ENCODE measurements at regions not wholly inside any gene's neighbourhood (a gene's known extent, or its start where the extent isn't known, plus 50 kb on each side); places are given as distances from the start of the nearest gene placed in this dataset.

GRCh38 chr2:120614901-120615300 is 120.8 kb upstream of the GLI2 start:
- H4K20me1 ChIP-seq (ENCODE audit: control insufficient read depth, insufficient read depth, low read depth, low read length), result no peaks in the 10 kb centered on the region
- H3K27ac ChIP-seq (ENCODE audit: low read depth, low read length), result no peak overlapping the region
- no peaks in the 10 kb centered on the region for H3K27me3 ChIP-seq (ENCODE audit: control insufficient read depth, low read length)
- TF ChIP-seq EZH2phosphoT487 (IDR thresholded peaks at IDR 0.05; ENCODE audit: borderline replicate concordance, low read length), result no peak
- H3K4me3 ChIP-seq (ENCODE audit: low read length), result no peak overlapping the region
- H3F3A ChIP-seq (ENCODE audit: control insufficient read depth, insufficient read depth), result no peaks in the 10 kb centered on the region
- no peaks in the 10 kb centered on the region for H3K9me3 ChIP-seq (ENCODE audit: control insufficient read depth, insufficient read depth, low read length)
- H3K79me2 ChIP-seq (ENCODE audit: control insufficient read depth, low read length), result no peaks in the 10 kb centered on the region
- H3K4me1 ChIP-seq (ENCODE audit: control insufficient read depth, low read length), result no peaks in the 10 kb centered on the region
- no peaks in the 10 kb centered on the region for H3K9me2 ChIP-seq (replicated peaks; ENCODE audit: control insufficient read depth, low read length)
- H3K36me3 ChIP-seq (ENCODE audit: control insufficient read depth, low read length), result no peaks in the 10 kb centered on the region
- no peak overlapping the region for H3K4me2 ChIP-seq (ENCODE audit: low read length)

- no peaks in the 10 kb centered on the region for H3K36me3 ChIP-seq (ENCODE audit: control insufficient read depth, low read length)
- no peaks in the 10 kb centered on the region for H3F3A ChIP-seq (ENCODE audit: control insufficient read depth, insufficient read depth)
- no peak for TF ChIP-seq EZH2phosphoT487 (IDR thresholded peaks at IDR 0.05; ENCODE audit: borderline replicate concordance, low read length)
- TF ChIP-seq, protein P1, sequence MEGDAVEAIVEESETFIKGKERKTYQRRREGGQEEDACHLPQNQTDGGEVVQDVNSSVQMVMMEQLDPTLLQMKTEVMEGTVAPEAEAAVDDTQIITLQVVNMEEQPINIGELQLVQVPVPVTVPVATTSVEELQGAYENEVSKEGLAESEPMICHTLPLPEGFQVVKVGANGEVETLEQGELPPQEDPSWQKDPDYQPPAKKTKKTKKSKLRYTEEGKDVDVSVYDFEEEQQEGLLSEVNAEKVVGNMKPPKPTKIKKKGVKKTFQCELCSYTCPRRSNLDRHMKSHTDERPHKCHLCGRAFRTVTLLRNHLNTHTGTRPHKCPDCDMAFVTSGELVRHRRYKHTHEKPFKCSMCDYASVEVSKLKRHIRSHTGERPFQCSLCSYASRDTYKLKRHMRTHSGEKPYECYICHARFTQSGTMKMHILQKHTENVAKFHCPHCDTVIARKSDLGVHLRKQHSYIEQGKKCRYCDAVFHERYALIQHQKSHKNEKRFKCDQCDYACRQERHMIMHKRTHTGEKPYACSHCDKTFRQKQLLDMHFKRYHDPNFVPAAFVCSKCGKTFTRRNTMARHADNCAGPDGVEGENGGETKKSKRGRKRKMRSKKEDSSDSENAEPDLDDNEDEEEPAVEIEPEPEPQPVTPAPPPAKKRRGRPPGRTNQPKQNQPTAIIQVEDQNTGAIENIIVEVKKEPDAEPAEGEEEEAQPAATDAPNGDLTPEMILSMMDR (IDR thresholded peaks at IDR 0.05; ENCODE audit: low read depth, low read length, poor library complexity, severe bottlenecking), result no peak
- H3K9me3 ChIP-seq (ENCODE audit: control insufficient read depth, insufficient read depth, low read length), result no peaks in the 10 kb centered on the region
- no peak overlapping the region for H3K4me2 ChIP-seq (ENCODE audit: low read length)
- H3K27me3 ChIP-seq (ENCODE audit: control insufficient read depth, low read length), result no peaks in the 10 kb centered on the region
- H3K4me1 ChIP-seq (ENCODE audit: control insufficient read depth, low read length), result no peaks in the 10 kb centered on the region
- H3K27ac ChIP-seq (ENCODE audit: low read depth, low read length), result no peak overlapping the region
- H4K20me1 ChIP-seq (ENCODE audit: control insufficient read depth, insufficient read depth, low read depth, low read length), result no peaks in the 10 kb centered on the region
- H3K4me3 ChIP-seq (ENCODE audit: low read length), result no peak overlapping the region
- H3K9me2 ChIP-seq (replicated peaks; ENCODE audit: control insufficient read depth, low read length), result no peaks in the 10 kb centered on the region
- H3K79me2 ChIP-seq (ENCODE audit: control insufficient read depth, low read length), result no peaks in the 10 kb centered on the region
Observed at GRCh38 chr2:120616261-120616660, 119.4 kb upstream of the GLI2 start.

- Histone ChIP-seq H3K27me3 (ENCODE audit: control insufficient read depth, low read length) (no peaks in the 10 kb centered on the region), H4K20me1 (ENCODE audit: control insufficient read depth, insufficient read depth, low read depth, low read length) (no peaks in the 10 kb centered on the region), H3K9me3 (ENCODE audit: control insufficient read depth, insufficient read depth, low read length) (no peaks in the 10 kb centered on the region), H3K9me2 (replicated peaks; ENCODE audit: control insufficient read depth, low read length) (no peaks in the 10 kb centered on the region), H3K36me3 (ENCODE audit: control insufficient read depth, low read length) (no peaks in the 10 kb centered on the region), H3F3A (ENCODE audit: control insufficient read depth, insufficient read depth) (no peaks in the 10 kb centered on the region), H3K4me2 (ENCODE audit: low read length) (no peak overlapping the region), H3K4me1 (ENCODE audit: control insufficient read depth, low read length) (no peaks in the 10 kb centered on the region), H3K79me2 (ENCODE audit: control insufficient read depth, low read length) (no peaks in the 10 kb centered on the region), H3K4me3 (ENCODE audit: low read length) (no peak overlapping the region), H3K27ac (ENCODE audit: low read depth, low read length) (no peak overlapping the region)
- TF ChIP-seq, protein P1 (IDR thresholded peaks at IDR 0.05; ENCODE audit: low read depth, low read length, poor library complexity, severe bottlenecking), result no peak
- no peak for TF ChIP-seq EZH2phosphoT487 (IDR thresholded peaks at IDR 0.05; ENCODE audit: borderline replicate concordance, low read length)
Observed at GRCh38 chr2:120617055-120617454, 118.6 kb upstream of the GLI2 start.

- no peak for TF ChIP-seq EZH2phosphoT487 (IDR thresholded peaks at IDR 0.05; ENCODE audit: borderline replicate concordance, low read length)
- TF ChIP-seq, protein P1 (IDR thresholded peaks at IDR 0.05; ENCODE audit: low read depth, low read length, poor library complexity, severe bottlenecking), result no peak
- Histone ChIP-seq H3K36me3 (ENCODE audit: control insufficient read depth, low read length) (no peaks in the 10 kb centered on the region), H3K27ac (ENCODE audit: low read depth, low read length) (no peak overlapping the region), H3F3A (ENCODE audit: control insufficient read depth, insufficient read depth) (no peaks in the 10 kb centered on the region), H3K27me3 (ENCODE audit: control insufficient read depth, low read length) (no peaks in the 10 kb centered on the region), H3K4me3 (ENCODE audit: low read length) (no peak overlapping the region), H3K9me2 (replicated peaks; ENCODE audit: control insufficient read depth, low read length) (no peaks in the 10 kb centered on the region), H3K9me3 (ENCODE audit: control insufficient read depth, insufficient read depth, low read length) (no peaks in the 10 kb centered on the region), H4K20me1 (ENCODE audit: control insufficient read depth, insufficient read depth, low read depth, low read length) (no peaks in the 10 kb centered on the region), H3K4me2 (ENCODE audit: low read length) (no peak overlapping the region), H3K4me1 (ENCODE audit: control insufficient read depth, low read length) (no peaks in the 10 kb centered on the region), H3K79me2 (ENCODE audit: control insufficient read depth, low read length) (no peaks in the 10 kb centered on the region)
Observed at GRCh38 chr2:120618830-120619229, 116.8 kb upstream of the GLI2 start.
